SW 1271 (cell line): ENCODE measurements at regions not wholly inside any gene's neighbourhood (a gene's known extent, or its start where the extent isn't known, plus 50 kb on each side); places are given as distances from the start of the nearest gene placed in this dataset.

Experiments
- DNase-seq, 2 experiments: peaks; one replicate each; lab custom pipeline; 2025; lab: John Stamatoyannopoulos, UW

GRCh38 chr13:111950697-111951096, 116.3 kb upstream of the SOX1 start:
- no peak for DNase-seq

GRCh38 chr13:111952032-111952431, 114.9 kb upstream of the SOX1 start:
- no peak for DNase-seq

GRCh38 chr13:111952814-111953213, 114.1 kb upstream of the SOX1 start:
- no peak for DNase-seq

GRCh38 chr13:111953546-111954178, 113.3 kb upstream of the SOX1 start:
- no peak for DNase-seq

- DNase-seq = no peak
Observed at GRCh38 chr13:111954661-111955411, 112.1 kb upstream of the SOX1 start.

- DNase-seq = no peak
Observed at GRCh38 chr13:111955412-111956065, 111.4 kb upstream of the SOX1 start.

GRCh38 chr13:111956261-111957151, 110.4 kb upstream of the SOX1 start:
- no peak for DNase-seq

GRCh38 chr13:111957913-111958450, 109.0 kb upstream of the SOX1 start:
- DNase-seq = no peak

GRCh38 chr13:111958612-111959395, 108.1 kb upstream of the SOX1 start:
- DNase-seq = no peak

GRCh38 chr13:111960152-111960772, 106.7 kb upstream of the SOX1 start:
- DNase-seq = no peak

- DNase-seq = no peak
Observed at GRCh38 chr13:111961236-111961635, 105.7 kb upstream of the SOX1 start.

GRCh38 chr13:111961651-111962192, 105.2 kb upstream of the SOX1 start:
- DNase-seq = no peak

- DNase-seq = no peak
Observed at GRCh38 chr13:111962431-111962891, 104.5 kb upstream of the SOX1 start.

- no peak for DNase-seq
Observed at GRCh38 chr13:111963031-111963430, 103.9 kb upstream of the SOX1 start.

GRCh38 chr13:111964411-111965035, 102.4 kb upstream of the SOX1 start:
- no peak for DNase-seq

GRCh38 chr13:111965466-111966214, 101.3 kb upstream of the SOX1 start:
- DNase-seq = no peak

GRCh38 chr13:111966933-111967332, 100.0 kb upstream of the SOX1 start:
- no peak for DNase-seq

GRCh38 chr13:111967572-111968201, 99.3 kb upstream of the SOX1 start:
- DNase-seq = no peak
